HEK293T (cell line): ENCODE measurements at regions not wholly inside any gene's neighbourhood (a gene's known extent, or its start where the extent isn't known, plus 50 kb on each side); places are given as distances from the start of the nearest gene placed in this dataset.

Experiments used
- BHLHE40 ChIP-seq: fragments of 450-650 bp; IDR thresholded peaks from 2 replicates; pipeline ENCODE4 v1.6.1; 2016; ENCODE audit warnings: mild to moderate bottlenecking, moderate library complexity, borderline replicate concordance
- FOXM1 ChIP-seq: fragments of 450-650 bp; IDR thresholded peaks from 2 replicates; pipeline ENCODE4 v1.6.1; 2017; ENCODE audit warnings: mild to moderate bottlenecking, borderline replicate concordance
- HDGF ChIP-seq: fragments of 450-650 bp; IDR thresholded peaks from 2 replicates; pipeline ENCODE4 v1.6.1; 2017; ENCODE audit warnings: antibody characterized with exemption, borderline replicate concordance
- SP1 ChIP-seq: fragments of 450-650 bp; IDR thresholded peaks from 2 replicates; pipeline ENCODE4 v1.6.1; 2017
- ZNF384 ChIP-seq: fragments of 450-650 bp; IDR thresholded peaks from 2 replicates; pipeline ENCODE4 v1.6.1; 2016
- TF ChIP-seq, protein P1 (sequence below): fragments of 450-650 bp; IDR thresholded peaks from 2 replicates; pipeline ENCODE4 v1.6.1; 2016

GRCh38 chr3:139751789-139752188, 74.0 kb upstream of the NMNAT3 start:
- TF ChIP-seq HDGF (no peak), ZNF384 (no peak), BHLHE40 (no peak), FOXM1 (no peak), SP1 (no peak)
- TF ChIP-seq, protein P1, sequence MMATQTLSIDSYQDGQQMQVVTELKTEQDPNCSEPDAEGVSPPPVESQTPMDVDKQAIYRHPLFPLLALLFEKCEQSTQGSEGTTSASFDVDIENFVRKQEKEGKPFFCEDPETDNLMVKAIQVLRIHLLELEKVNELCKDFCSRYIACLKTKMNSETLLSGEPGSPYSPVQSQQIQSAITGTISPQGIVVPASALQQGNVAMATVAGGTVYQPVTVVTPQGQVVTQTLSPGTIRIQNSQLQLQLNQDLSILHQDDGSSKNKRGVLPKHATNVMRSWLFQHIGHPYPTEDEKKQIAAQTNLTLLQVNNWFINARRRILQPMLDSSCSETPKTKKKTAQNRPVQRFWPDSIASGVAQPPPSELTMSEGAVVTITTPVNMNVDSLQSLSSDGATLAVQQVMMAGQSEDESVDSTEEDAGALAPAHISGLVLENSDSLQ: no peak
